ENCODE measurements at regions not wholly inside any gene's neighbourhood (a gene's known extent, or its start where the extent isn't known, plus 50 kb on each side); places are given as distances from the start of the nearest gene placed in this dataset.

DNA sequence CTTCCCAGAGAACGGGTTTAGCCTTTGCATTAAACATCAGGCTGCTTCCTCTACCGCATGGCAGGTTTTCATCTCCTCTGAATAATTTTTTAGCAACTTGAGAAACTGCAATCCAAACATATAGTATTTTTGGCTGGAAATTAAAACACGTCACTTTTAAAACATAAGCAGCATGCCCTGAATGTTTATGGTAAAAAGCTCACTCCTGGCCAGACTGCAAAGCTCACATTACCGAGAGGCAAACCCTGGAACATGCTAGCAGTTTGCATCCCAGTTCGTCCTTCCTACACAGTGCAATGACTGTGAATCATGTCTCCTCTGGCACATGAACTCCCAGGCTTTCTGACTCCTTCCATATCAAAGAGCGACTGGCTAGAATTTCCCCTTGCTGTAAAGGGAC, 312.3 kb downstream of the RRAGC start:
- TF ChIP-seq, protein P1, sequence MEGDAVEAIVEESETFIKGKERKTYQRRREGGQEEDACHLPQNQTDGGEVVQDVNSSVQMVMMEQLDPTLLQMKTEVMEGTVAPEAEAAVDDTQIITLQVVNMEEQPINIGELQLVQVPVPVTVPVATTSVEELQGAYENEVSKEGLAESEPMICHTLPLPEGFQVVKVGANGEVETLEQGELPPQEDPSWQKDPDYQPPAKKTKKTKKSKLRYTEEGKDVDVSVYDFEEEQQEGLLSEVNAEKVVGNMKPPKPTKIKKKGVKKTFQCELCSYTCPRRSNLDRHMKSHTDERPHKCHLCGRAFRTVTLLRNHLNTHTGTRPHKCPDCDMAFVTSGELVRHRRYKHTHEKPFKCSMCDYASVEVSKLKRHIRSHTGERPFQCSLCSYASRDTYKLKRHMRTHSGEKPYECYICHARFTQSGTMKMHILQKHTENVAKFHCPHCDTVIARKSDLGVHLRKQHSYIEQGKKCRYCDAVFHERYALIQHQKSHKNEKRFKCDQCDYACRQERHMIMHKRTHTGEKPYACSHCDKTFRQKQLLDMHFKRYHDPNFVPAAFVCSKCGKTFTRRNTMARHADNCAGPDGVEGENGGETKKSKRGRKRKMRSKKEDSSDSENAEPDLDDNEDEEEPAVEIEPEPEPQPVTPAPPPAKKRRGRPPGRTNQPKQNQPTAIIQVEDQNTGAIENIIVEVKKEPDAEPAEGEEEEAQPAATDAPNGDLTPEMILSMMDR (IDR thresholded peaks at IDR 0.05; ENCODE audit: low read depth, low read length), result no peak
- H3K4me3 ChIP-seq (ENCODE audit: low read depth, low read length), result no peak overlapping the region

DNA sequence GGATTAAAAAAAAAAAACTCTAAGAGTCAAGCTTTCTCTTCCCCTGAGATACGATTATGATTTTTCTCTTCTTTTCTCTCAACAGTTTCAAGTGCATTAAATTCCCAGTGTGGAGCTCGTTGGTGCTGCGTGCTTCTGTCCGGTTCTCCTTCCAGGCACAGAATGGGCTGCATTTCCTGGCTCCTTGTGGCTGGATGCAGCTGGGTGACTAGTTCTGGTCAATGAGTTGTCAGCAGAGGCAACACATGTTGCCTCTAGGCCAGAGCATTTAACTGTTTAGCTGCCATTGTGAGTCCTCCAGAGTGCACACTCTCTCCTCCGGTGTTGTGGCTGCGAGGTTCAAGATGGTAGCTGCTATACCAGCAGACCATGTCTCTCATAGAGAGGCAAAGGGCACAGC, 312.9 kb downstream of the RRAGC start:
- TF ChIP-seq, protein P1 (IDR thresholded peaks at IDR 0.05; ENCODE audit: low read depth, low read length), result no peak

DNA sequence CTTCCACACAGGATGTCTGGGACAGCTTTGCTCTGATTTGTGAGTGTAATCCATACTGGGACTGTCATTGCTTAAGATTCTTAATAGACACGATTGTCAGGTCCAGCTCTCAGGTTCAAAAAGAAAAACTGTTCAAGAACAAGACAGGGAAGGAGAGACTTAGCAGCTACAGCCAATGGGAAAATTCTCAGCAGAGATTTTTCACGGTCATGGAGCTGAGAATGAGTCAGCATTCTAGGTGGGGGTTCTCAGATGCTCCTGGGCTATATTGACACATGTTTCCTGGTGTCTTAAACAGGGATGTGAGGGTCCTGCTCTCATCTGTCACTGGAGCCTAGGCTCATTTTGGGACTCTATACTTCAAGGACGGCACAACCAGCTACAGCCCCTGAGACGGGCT, 318.3 kb downstream of the RRAGC start:
- H3K4me3 ChIP-seq (ENCODE audit: low read depth, low read length), result no peak overlapping the region
- TF ChIP-seq, protein P1 (IDR thresholded peaks at IDR 0.05; ENCODE audit: low read depth, low read length), result no peak

More for the DNA sequence above, 312.9 kb downstream of the RRAGC start:
- H3K4me3 ChIP-seq (ENCODE audit: low read depth, low read length), result no peak overlapping the region

DNA sequence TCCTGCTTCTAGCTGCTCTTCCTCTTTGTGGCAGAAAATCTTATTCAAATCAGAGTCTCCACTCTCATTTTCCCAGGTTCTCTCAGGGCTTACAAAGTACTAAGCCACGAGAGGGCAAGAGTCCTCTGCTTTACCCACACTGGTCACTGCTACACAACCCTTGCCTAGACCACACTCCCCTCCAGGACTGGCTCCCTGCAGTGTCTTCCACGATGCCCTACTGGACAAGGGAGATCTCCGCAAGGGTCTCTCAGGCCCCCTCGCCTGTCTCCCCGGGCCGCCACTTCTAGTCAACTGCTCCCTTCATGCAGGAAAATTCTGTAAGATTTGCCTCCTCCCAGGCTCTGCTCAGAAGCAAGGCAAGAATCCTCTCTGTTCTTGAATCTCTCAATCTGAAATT, 319.6 kb downstream of the RRAGC start:
- TF ChIP-seq, protein P1 (IDR thresholded peaks at IDR 0.05; ENCODE audit: low read depth, low read length), result no peak
- no peak overlapping the region for H3K4me3 ChIP-seq (ENCODE audit: low read depth, low read length)

DNA sequence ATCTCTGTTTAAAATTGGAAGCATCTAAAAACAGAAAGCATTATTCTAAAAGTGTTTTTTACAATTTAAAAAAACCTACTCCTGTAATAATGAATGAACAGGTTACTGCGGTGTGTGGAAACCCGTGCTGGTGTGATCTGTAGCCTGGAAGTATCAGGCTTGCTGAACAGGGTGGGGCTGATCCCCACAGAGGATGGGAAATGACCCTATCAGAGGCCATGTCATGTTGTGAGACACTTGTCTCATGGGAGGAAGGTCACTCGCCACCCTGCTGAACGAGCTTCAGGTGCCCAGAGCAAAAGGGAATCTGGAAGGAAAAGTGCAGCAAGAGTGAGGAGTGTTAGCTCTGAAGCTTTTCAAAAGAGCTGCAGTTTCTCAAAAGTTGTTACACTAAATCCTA, 320.7 kb downstream of the RRAGC start:
- no peak overlapping the region for H3K4me3 ChIP-seq (ENCODE audit: low read depth, low read length)
- TF ChIP-seq, protein P1 (IDR thresholded peaks at IDR 0.05; ENCODE audit: low read depth, low read length), result no peak

DNA sequence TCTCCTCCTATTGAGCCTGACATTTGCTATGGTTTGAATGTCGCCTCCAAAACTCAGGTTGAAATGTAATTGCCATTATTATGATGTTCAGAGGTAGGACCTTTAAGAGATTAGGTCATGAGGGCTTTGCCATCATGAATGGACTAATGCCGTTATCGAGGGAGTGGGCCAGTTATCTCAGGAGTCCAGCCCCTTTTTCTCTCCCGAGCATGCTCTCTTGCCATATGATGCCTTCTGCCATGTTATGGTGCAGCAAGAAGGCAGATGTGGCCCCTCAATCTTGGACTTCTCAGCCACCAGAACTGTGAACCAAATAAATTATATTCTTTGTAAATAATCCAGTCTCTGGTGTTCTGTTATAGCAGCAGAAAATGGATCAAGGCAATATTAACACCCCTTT, 323.5 kb downstream of the RRAGC start:
- no peak overlapping the region for H3K4me3 ChIP-seq (ENCODE audit: low read depth, low read length)
- TF ChIP-seq, protein P1 (IDR thresholded peaks at IDR 0.05; ENCODE audit: low read depth, low read length), result no peak

DNA sequence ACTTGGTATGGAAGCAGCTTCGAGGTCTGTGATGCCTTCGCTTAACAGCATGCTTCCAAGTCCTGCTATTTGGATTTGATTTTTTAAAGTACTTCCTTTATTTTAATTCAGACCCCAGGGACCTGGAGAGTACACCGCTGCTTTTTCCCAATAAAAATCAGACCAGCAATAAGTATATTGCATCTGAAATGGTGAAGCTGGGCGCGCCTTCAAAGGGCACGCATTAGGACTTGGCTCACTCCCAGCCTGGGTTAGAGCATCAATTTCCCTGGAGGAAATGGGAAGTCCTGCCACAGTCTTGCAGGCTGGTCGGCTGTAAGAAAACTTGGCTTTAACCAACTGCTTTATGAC, 325.1 kb downstream of the RRAGC start:
- H3K4me3 ChIP-seq (ENCODE audit: low read depth, low read length), result no peak overlapping the region
- TF ChIP-seq, protein P1 (IDR thresholded peaks at IDR 0.05; ENCODE audit: low read depth, low read length), result no peak

All from WI38 (cell line).